Lung microvascular endothelial cell (primary cell): ENCODE measurements at regions not wholly inside any gene's neighbourhood (a gene's known extent, or its start where the extent isn't known, plus 50 kb on each side); places are given as distances from the start of the nearest gene placed in this dataset.
"Not testable (repeated sequence)": the region's sequence is repeated elsewhere in the genome, so short reads cannot be mapped to it uniquely, and the experiment has no call there.

Source experiments
- DNase-seq, 2 donors: peaks; one replicate each; pipeline versions ENCODE4 v3.0.0 to v3.0.0-alpha.2; 2010; ENCODE audit warnings: low read depth in 2 of 2

- DNase-seq: no peak
Measured at GRCh38 chr16:46519063-46519462, 102.1 kb downstream of the SHCBP1 start.

- DNase-seq: no peak
Measured at GRCh38 chr16:46496701-46497100, 124.5 kb downstream of the SHCBP1 start.

- no peak for DNase-seq
Measured at GRCh38 chr16:46482895-46483294, 138.3 kb downstream of the SHCBP1 start.

GRCh38 chr16:46466239-46466638, 154.9 kb downstream of the SHCBP1 start:
- no peak for DNase-seq

- DNase-seq: not testable (repeated sequence)
Measured at GRCh38 chr16:46454801-46455200, 166.4 kb downstream of the SHCBP1 start.

- no peak for DNase-seq
Measured at GRCh38 chr16:46428108-46429061, 192.8 kb downstream of the SHCBP1 start.

GRCh38 chr16:46427340-46428107, 193.7 kb downstream of the SHCBP1 start:
- DNase-seq: no peak

- no peak for DNase-seq
Measured at GRCh38 chr16:46426336-46426735, 194.8 kb downstream of the SHCBP1 start.

- DNase-seq: no peak
Measured at GRCh38 chr16:46404028-46404427, 217.2 kb downstream of the SHCBP1 start.

GRCh38 chr16:46398559-46398958, 222.6 kb downstream of the SHCBP1 start:
- DNase-seq: not testable (repeated sequence)

- DNase-seq: not testable (repeated sequence)
Measured at GRCh38 chr16:46396883-46397270, 224.3 kb downstream of the SHCBP1 start.

- peak; percentile 12 to 23 for DNase-seq
Measured at GRCh38 chr16:46396131-46396882, 224.9 kb downstream of the SHCBP1 start.

- DNase-seq: peak; percentile 15 to 16
Measured at GRCh38 chr16:46395391-46395921, 225.7 kb downstream of the SHCBP1 start.

GRCh38 chr16:46394963-46395362, 226.2 kb downstream of the SHCBP1 start:
- DNase-seq: peak in 1 of 2 donors; percentile 29

GRCh38 chr16:46394149-46394548, 227.0 kb downstream of the SHCBP1 start:
- DNase-seq: peak in 1 of 2 donors; percentile 20

- peak; percentile 46 to 54 for DNase-seq
Measured at GRCh38 chr16:46392930-46393722, 228.1 kb downstream of the SHCBP1 start.

- peak in 1 of 2 donors; percentile 48 for DNase-seq
Measured at GRCh38 chr16:46390660-46391462, 230.3 kb downstream of the SHCBP1 start.

GRCh38 chr16:46389561-46390041, 231.6 kb downstream of the SHCBP1 start:
- peak; percentile 88 to 93 for DNase-seq

GRCh38 chr16:46388939-46389491, 232.2 kb downstream of the SHCBP1 start:
- DNase-seq: not testable (repeated sequence)
